Dendritic cell treated with granulocyte-macrophage colony-stimulating factor and Interleukin-4, amounts not matched to agents 40 ng/mL and 50 ng/mL, for 4 days (primary cell): ENCODE measurements at regions not wholly inside any gene's neighbourhood (a gene's known extent, or its start where the extent isn't known, plus 50 kb on each side); places are given as distances from the start of the nearest gene placed in this dataset.
"Not testable (repeated sequence)": the region's sequence is repeated elsewhere in the genome, so short reads cannot be mapped to it uniquely, and the experiment has no call there.

Experiments used
- H3K27ac Mint-ChIP-seq: one replicate; pipeline ENCODE4 v1.8.0; 2022; ENCODE audit warnings: mild to moderate bottlenecking, mixed read lengths
- H3K27me3 Mint-ChIP-seq: one replicate; pipeline ENCODE4 v1.8.0; 2022; ENCODE audit warnings: mild to moderate bottlenecking, mixed read lengths
- H3K36me3 Mint-ChIP-seq: one replicate; pipeline ENCODE4 v1.8.0; 2022; ENCODE audit warnings: low read depth, mixed read lengths
- H3K4me1 Mint-ChIP-seq: one replicate; pipeline ENCODE4 v1.8.0; 2022; ENCODE audit warnings: low read depth, mixed read lengths
- H3K4me3 Mint-ChIP-seq: one replicate; pipeline ENCODE4 v1.8.0; 2022; ENCODE audit warnings: mild to moderate bottlenecking, moderate library complexity, mixed read lengths
- H3K9me3 Mint-ChIP-seq: one replicate; pipeline ENCODE4 v1.8.0; 2022; ENCODE audit warnings: mixed read lengths
- intact Hi-C: fragments of 100-400 bp; cut with micrococcal nuclease; formaldehyde crosslinking; loops from one replicate; pipeline ENCODE4 v1.15.0; 2022

DNA sequence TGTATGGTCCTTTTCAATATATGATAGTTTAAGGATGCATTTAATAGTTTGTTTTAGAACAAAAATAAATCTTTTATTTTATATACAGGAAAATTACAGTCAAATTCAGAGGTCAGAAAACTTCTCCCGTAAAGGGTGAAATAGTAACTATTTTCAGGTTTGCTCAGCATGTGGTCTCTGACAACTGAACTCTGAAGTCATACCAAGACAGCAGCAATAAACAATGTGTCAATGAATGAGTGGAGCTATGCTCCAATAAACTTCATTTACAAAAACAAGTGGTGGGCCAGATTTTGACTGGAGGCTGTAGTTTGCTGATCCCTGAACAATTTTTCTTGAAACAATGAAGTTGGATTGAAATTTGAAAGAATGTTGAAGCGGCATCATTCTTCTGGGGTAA lies 123.6 kb downstream of the ZNF248 start:
- Mint-ChIP-seq H3K27ac (no peak overlapping the region), H3K9me3 (peaks cover 46% of the 10 kb centered on the region), H3K4me3 (no peak overlapping the region), H3K36me3 (no peaks in the 10 kb centered on the region), H3K4me1 (no peaks in the 10 kb centered on the region), H3K27me3 (no peaks in the 10 kb centered on the region)
- intact Hi-C loops, result loop anchor here (10.0 kb wide), 1 partner anchor 59 kb away; no protein-coding TSS in a partner anchor

DNA sequence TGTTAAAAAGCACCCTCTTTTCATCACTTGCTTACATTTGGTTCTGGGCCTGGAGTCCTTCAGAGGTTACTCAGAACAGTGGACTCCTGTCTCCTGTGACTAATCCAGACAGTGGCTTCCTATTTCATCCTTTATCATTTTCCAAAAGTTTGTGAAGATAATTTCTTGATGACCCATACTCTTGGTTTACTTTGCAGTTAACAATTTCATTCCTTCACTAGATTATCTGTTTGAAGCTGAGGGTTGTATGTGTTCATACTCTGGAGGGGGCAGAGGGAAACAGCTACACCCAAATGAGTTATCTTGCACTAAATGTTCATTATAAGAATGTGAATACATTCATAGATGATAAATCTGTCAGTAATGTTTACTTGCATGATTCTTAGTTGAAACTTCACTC lies 124.7 kb downstream of the ZNF248 start:
- no peak overlapping the region for H3K27ac Mint-ChIP-seq
- H3K27me3 Mint-ChIP-seq, result no peaks in the 10 kb centered on the region
- H3K36me3 Mint-ChIP-seq, result no peaks in the 10 kb centered on the region
- no peaks in the 10 kb centered on the region for H3K4me1 Mint-ChIP-seq
- peaks cover 46% of the 10 kb centered on the region for H3K9me3 Mint-ChIP-seq
- intact Hi-C loops, result loop anchor here (10.0 kb wide), 1 partner anchor 58 kb away; no protein-coding TSS in a partner anchor
- no peak overlapping the region for H3K4me3 Mint-ChIP-seq

DNA sequence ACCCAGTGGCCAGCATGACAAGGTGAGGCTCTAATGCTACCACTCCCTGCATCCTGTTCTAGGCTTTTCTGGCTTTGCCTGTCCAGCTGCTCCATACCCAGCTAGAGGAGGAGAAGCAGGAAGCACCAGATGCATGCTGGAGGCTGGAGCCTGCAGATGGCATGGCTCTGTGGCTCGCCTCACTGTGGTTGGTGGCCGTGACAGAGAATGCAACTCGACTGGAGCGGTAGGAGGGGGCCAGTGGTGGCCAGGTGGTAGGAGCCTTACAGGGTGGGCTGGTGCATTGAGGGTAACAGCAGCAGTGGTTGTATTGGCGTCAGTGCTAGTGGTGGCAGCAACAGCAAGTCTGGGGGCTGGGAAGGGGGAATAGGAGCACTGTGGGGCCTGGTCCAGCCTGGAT lies 128.6 kb downstream of the ZNF248 start:
- Mint-ChIP-seq H3K4me3 (no peak overlapping the region), H3K4me1 (no peaks in the 10 kb centered on the region), H3K36me3 (no peaks in the 10 kb centered on the region), H3K27me3 (no peaks in the 10 kb centered on the region), H3K9me3 (peaks cover 37% of the 10 kb centered on the region), H3K27ac (no peak overlapping the region)
- intact Hi-C loops, result no loop called here

DNA sequence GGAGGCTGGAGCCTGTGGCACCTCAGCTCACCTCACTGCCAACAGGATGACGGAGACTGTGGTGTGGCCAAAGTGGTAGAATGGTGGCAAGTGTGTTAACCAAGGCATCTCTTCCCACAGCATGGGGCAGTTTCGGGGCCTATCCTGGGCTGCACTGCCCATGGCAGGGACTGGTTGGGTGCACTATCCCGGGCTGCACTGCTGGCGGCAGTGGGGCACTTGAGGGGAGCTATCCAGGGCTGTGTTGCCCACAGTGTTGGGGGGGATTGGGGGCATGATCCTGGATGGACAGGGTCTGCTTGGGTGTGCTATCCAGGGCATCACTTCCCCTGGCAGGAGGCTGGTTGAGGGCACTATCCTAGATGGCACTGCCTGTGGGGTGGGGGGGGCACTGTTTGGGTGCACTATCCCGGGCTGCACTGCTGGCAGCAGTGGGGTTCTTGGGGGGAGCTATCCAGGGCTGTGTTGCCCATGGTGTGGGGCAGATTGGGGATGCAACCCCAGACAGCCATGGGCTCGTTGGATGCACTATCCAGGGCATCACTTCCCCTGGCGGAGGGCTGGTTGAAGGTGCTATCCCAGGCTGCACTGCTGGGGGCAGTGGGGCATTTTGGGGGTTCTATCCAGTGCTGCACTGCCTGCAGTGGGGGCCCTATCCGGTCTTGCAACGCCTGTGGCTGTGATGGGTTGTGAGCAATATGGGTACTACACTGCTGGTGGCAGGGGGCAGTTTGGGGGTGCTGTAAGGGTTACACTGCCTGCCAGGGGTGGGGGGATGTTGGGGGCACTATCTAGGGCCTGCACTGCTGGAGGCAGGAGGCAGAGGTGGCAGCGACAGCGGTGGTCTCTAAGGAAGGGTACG lies 129.7 kb downstream of the ZNF248 start:
- Mint-ChIP-seq H3K27me3 (no peaks in the 10 kb centered on the region), H3K36me3 (no peaks in the 10 kb centered on the region), H3K4me3 (no peak overlapping the region), H3K27ac (no peak overlapping the region), H3K9me3 (peaks cover 35% of the 10 kb centered on the region), H3K4me1 (no peaks in the 10 kb centered on the region)
- intact Hi-C loops, result no loop called here

DNA sequence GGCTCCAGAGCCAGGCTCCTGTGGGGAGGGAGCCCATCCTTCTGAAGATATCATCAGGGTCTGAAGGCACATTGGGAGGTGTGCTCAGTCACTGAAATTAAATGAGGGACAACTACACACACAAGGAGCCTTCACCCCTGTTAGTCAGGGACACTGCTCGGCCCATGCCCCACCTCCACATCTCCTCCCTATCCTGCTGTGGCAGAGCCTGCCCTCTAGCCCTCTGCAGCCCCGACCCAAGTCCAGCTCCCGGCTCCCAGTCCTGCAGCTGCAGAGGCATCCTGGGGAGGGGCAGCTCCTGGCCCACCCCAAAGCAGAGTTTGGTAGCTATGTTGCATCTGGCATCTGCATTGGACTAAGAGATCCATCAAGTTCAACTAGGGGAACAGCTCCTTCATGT lies 136.3 kb downstream of the ZNF248 start:
- H3K27me3 Mint-ChIP-seq, result no peaks in the 10 kb centered on the region
- no peak overlapping the region for H3K27ac Mint-ChIP-seq
- intact Hi-C loops, result no loop called here
- no peaks in the 10 kb centered on the region for H3K4me1 Mint-ChIP-seq
- no peak overlapping the region for H3K4me3 Mint-ChIP-seq
- H3K36me3 Mint-ChIP-seq, result no peaks in the 10 kb centered on the region
- peaks cover 60% of the 10 kb centered on the region for H3K9me3 Mint-ChIP-seq

DNA sequence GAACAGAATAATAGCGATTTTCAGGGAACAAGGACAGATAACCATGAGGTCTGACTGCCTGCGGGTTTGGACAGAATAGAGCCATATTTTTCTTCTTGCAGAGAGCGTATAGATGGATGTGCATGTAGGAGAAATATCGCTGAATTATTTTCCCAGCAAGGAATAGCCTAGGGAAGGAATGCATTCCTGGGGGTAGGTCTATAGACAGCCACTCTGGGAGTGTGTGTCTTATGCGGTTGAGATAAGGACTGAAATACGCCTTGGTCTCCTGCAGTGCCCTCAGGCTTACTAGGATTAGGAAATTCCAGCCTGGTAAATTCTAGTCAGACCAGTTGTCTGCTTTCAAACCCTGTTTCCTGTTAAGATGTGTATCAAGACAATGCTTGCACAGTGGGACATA lies 139.3 kb downstream of the ZNF248 start:
- H3K4me3 Mint-ChIP-seq, H3K36me3 Mint-ChIP-seq, intact Hi-C loops, H3K4me1 Mint-ChIP-seq, H3K27ac Mint-ChIP-seq, H3K27me3 Mint-ChIP-seq: not testable (repeated sequence)
- H3K9me3 Mint-ChIP-seq, result peaks cover 63% of the 10 kb centered on the region

DNA sequence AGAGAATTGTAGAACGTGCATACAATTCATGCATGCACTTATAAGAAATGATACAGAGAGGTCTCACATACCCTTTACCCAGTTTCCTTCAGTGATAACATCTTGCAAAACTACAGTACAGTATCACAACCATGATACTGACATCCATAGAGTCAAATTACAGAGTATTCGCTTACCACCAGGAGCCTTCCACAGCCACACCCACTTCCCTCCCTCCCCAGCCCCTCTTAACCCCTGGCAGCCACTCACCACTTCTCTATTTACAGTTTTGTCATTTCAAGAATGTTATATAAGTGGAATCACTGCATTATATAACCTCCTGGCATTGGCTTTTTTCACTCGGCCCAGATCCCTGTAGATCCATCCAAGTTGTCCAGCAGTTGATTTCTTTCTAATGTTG lies 143.8 kb downstream of the ZNF248 start:
- no peak overlapping the region for H3K4me3 Mint-ChIP-seq
- no peaks in the 10 kb centered on the region for H3K4me1 Mint-ChIP-seq
- H3K9me3 Mint-ChIP-seq, result peaks cover 68% of the 10 kb centered on the region
- H3K27me3 Mint-ChIP-seq, result no peaks in the 10 kb centered on the region
- H3K27ac Mint-ChIP-seq, result no peak overlapping the region
- no peaks in the 10 kb centered on the region for H3K36me3 Mint-ChIP-seq
- intact Hi-C loops, result no loop called here

DNA sequence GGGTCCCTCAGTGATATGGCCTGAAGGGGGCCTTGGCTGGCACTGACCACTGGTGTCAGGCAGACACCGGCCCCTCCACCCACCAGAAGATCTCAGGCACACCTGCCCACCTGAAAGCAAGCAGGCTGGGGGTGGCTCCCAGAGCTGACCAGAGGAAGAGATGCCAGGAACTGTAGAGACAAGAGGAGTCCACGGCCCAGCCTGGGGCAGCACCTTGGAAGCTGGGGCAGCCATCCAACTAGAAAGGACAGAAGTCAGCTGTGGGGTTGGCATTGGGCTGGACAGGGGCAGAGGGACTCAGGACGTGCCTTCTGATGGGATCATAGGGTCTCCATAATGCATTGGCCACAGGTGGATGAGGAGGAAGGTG lies 144.3 kb downstream of the ZNF248 start:
- Mint-ChIP-seq H3K9me3 (peaks cover 68% of the 10 kb centered on the region), H3K27ac (no peak overlapping the region), H3K4me3 (no peak overlapping the region), H3K36me3 (no peaks in the 10 kb centered on the region), H3K27me3 (no peaks in the 10 kb centered on the region), H3K4me1 (no peaks in the 10 kb centered on the region)
- intact Hi-C loops, result no loop called here

DNA sequence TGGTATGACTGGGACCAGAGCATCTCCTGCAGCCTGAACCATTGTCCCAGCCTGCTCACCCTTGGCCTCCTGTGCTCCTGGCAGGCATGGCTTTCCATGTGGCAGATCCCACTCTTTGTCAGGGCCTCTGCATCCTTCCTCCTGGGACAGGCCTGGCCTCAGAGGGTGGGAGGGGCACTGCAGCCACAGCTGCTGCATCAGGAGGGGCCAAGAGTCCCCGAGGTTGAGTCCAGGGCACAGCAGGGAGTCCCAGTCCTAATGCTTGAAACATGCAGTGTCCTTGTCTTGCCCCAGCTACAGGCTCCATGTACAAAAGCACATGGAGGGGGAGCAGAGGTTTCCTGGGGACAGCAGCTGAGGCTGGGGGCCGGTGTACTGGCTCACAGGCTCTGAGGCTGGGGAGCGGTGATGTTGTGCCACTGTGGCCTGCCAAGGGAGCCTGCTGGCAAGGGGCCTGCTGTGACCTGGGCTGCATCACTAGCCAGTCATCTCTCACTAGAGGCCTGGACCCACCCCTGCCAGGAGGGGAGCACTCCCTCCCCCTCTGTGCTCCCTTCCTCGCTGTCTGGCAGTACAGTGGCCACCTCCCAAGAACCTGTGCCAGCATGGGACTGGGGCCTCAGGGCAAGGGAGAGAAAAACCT lies 144.8 kb downstream of the ZNF248 start:
- Mint-ChIP-seq H3K27ac (no peak overlapping the region), H3K27me3 (no peaks in the 10 kb centered on the region), H3K9me3 (peaks cover 67% of the 10 kb centered on the region), H3K36me3 (no peaks in the 10 kb centered on the region), H3K4me3 (no peak overlapping the region), H3K4me1 (no peaks in the 10 kb centered on the region)
- intact Hi-C loops, result no loop called here

DNA sequence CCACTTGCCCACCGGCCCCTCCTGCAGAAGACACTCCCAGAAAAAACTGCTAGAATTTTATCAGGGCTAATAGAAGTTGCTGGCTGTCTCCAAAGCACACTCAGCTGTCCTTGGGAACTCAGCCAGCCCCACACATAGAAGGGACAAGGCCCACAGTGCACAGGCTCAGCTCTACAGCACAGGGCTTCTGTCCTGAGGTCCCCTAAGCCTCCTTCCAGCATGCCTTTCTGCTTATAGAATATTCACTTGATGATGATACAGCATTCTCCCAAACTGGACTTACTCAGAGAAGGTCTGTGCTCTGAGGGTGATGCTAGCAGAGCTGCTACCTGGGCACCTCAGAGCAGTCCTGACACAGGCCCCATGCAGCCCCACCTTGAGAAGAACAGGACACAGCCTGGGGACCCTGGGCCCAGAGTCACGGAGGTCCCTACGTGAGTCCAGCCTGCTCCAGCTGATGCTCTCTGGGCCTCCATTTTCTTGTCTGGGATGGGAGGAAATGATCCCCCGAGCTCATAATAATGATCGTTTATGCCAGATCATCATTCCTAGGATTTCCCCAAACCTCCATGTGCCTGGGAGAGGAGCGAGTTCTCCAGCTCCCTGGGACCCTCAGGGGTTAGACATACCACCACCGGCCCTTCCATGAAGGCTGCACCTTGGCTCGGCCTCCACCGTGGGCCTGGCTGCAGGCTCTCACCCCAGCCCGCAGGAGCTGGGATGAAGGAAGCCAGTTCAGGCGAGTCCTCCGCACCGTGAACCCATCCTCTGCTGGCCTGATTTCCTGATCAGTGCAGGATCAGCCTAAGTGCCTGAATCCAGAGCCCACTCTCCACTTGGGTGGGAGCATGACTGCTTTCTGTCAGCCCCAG lies 145.6 kb downstream of the ZNF248 start:
- Mint-ChIP-seq H3K4me3 (no peak overlapping the region), H3K9me3 (peaks cover 63% of the 10 kb centered on the region), H3K36me3 (no peaks in the 10 kb centered on the region), H3K4me1 (no peaks in the 10 kb centered on the region), H3K27me3 (no peaks in the 10 kb centered on the region), H3K27ac (no peak overlapping the region)
- intact Hi-C loops, result no loop called here

DNA sequence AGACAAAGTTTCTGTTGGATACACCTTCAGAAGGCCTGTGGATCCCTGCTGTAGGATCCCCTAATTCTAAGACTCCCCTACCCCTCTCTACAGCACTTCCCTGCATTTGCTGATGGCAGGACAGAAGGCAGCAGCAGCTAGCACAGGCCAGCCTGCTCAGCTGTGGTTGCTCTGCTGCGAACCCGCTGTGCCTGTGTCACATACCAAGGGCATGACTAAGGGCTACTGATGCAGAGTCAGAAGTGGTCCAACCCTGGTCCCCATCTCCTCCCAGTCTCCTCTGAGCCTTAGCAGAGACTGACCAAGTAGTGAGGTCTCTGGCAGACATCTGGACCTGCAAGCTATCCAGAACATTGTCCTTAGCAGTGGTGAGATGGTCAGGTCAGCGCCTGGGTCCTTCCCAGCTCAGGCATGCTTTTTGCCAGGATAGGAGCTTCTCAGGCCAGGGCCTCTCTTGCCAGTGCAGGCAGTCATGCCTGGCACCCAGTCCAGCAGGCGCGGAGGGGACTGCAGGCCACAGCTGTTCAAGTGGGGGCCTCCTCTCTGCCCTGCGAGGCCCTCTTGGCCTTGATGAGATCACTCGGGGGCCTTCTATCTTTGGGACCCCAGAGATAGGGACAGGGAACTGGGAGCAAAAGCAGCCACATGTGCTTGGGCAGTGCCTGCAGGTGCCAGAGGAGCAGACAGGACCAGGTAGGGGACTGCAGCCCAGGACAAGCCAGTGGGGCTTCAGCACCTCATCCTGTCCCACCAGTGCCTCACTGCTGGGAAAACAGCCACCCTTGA lies 146.4 kb downstream of the ZNF248 start:
- Mint-ChIP-seq H3K9me3 (peaks cover 63% of the 10 kb centered on the region), H3K27me3 (no peaks in the 10 kb centered on the region), H3K4me1 (no peaks in the 10 kb centered on the region), H3K27ac (no peak overlapping the region), H3K36me3 (no peaks in the 10 kb centered on the region), H3K4me3 (no peak overlapping the region)
- intact Hi-C loops, result no loop called here

DNA sequence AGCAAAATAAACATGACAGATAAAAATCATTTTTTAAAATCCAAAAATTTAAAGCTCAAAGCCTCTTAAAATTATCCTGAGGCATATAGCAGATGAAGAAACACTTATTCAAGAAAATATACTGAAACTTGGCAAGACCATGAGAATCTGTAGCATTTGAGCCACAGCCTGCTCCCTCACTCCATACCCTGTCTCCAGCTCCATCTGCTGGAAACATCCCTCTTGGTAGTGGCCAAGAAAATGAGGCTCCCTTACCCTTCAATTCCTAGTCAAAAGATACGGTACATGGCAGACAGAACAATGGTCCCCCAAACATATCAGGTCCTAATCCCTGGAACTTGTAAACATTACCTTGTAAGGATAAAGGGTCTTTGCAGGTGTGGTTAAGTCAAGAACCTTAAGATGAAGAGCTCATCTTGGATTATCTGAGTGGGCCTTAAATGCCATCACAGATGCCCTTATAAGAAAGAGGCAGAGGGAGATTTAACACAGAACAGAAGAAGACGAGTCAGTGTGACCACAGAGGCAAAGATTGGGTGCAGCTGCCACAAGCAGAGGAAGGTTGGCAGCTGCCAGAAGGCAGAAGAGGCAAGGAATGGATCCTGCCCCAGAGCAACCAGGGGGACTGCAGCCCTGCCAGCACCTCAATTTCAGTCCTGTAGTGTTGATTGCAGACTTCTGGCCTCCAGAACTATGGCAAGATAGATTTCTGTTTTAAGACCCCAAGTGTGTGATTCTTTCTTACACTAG lies 149.4 kb downstream of the ZNF248 start:
- no peak overlapping the region for H3K4me3 Mint-ChIP-seq
- no peaks in the 10 kb centered on the region for H3K4me1 Mint-ChIP-seq
- peaks cover 86% of the 10 kb centered on the region for H3K9me3 Mint-ChIP-seq
- H3K27me3 Mint-ChIP-seq, result no peaks in the 10 kb centered on the region
- H3K27ac Mint-ChIP-seq, result no peak overlapping the region
- H3K36me3 Mint-ChIP-seq, result no peaks in the 10 kb centered on the region
- intact Hi-C loops, result no loop called here

DNA sequence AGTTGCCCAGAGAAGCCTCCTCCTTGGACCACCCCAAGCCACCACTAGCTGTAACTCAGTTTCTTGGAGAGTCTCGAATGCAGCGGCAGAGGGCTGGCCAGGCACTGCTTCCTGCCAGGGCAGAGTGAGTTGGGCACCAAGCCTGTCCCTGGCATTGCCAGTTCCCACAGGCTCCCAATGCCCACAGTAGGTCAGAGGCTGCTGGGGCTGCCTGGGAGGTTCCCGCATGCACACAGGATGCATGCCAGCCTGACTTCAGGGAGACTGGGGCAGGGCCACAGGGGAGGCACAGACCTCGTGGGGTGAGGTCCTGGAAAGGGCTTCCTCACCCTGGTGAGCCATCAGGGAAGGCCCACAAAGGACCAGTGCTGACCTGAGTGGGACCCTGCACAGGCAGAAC lies 152.8 kb downstream of the ZNF248 start:
- no peak overlapping the region for H3K27ac Mint-ChIP-seq
- no peak overlapping the region for H3K4me3 Mint-ChIP-seq
- H3K36me3 Mint-ChIP-seq, result no peaks in the 10 kb centered on the region
- no peaks in the 10 kb centered on the region for H3K27me3 Mint-ChIP-seq
- no peaks in the 10 kb centered on the region for H3K4me1 Mint-ChIP-seq
- H3K9me3 Mint-ChIP-seq, result peaks cover 87% of the 10 kb centered on the region
- intact Hi-C loops, result no loop called here
